Upper lobe of left lung (tissue), 6 donors: ENCODE measurements at regions not wholly inside any gene's neighbourhood (a gene's known extent, or its start where the extent isn't known, plus 50 kb on each side); places are given as distances from the start of the nearest gene placed in this dataset.
"Not testable (repeated sequence)": the region's sequence is repeated elsewhere in the genome, so short reads cannot be mapped to it uniquely, and the experiment has no call there.

ENCODE experiments used
- ATAC-seq, 2 donors: fragments of 200-7000 bp; cut with Tn5 transposase; one replicate each; pipeline ENCODE4 v1.9.1; 2022; ENCODE audit warnings: mild to moderate bottlenecking in 2 of 2, moderate library complexity in 2 of 2; ENCODE audit not compliant: low FRiP score in 2 of 2
- DNase-seq, 2 donors: peaks; one replicate each; pipeline ENCODE4 v3.0.0-alpha.2; 2019 to 2020
- H3K27ac ChIP-seq, 4 donors: fragments of 200-600 bp; sonication (generic); one replicate each; pipeline ENCODE4 v1.5.1; 2016 to 2019
- H3K27me3 ChIP-seq, 4 donors: fragments of 200-600 bp; sonication (generic); one replicate each; pipeline ENCODE4 v1.5.1; 2017 to 2019
- H3K36me3 ChIP-seq, 4 donors: fragments of 200-600 bp; sonication (generic); one replicate each; pipeline ENCODE4 v1.5.1; 2016 to 2019
- H3K4me1 ChIP-seq, 4 donors: fragments of 200-600 bp; sonication (generic); one replicate each; pipeline ENCODE4 v1.5.1; 2018 to 2019
- H3K4me3 ChIP-seq, 4 donors: fragments of 200-600 bp; sonication (generic); one replicate each; pipeline ENCODE4 v1.5.1; 2017 to 2019; ENCODE audit warnings: mild to moderate bottlenecking in 2 of 4, moderate library complexity in 1 of 4
- H3K9me3 ChIP-seq, 4 donors: fragments of 200-600 bp; sonication (generic); one replicate each; pipeline ENCODE4 v1.5.1; 2018 to 2019
- CTCF ChIP-seq, 6 experiments: fragments of 450-650 bp in 4 of 6; fragments of 200-600 bp in 2 of 6; sonication (generic) in 2 of 6; IDR thresholded peaks; one replicate each; pipeline ENCODE4 v1.5.1; 2016 to 2019; ENCODE audit warnings: antibody characterized with exemption in 6 of 6
- EP300 ChIP-seq, 4 donors: sonication (generic); formaldehyde crosslinking; IDR thresholded peaks; one replicate each; pipeline ENCODE4 v1.5.1; 2017; ENCODE audit warnings: antibody characterized with exemption in 4 of 4, control low read depth in 2 of 4
- POLR2A ChIP-seq, 4 donors: fragments of 450-650 bp; IDR thresholded peaks; one replicate each; pipeline ENCODE4 v1.5.1; 2016 to 2017; ENCODE audit warnings: antibody characterized with exemption in 4 of 4, mild to moderate bottlenecking in 2 of 4
- POLR2AphosphoS5 ChIP-seq, 2 donors: sonication (generic); formaldehyde crosslinking; IDR thresholded peaks; one replicate each; pipeline ENCODE4 v1.5.1; 2017; ENCODE audit warnings: antibody characterized with exemption in 2 of 2
- WGBS, 2 donors: methylation state at CpG; one replicate each; pipeline ENCODE4 v1.1.5; 2017 to 2018; 5-methylcytosine and 5-hydroxymethylcytosine counted together
- donor health status: DM: no; HTN: no; CAD: no; lungs with moderate emphysema.
- donor health status: DM: no; HTN: yes; CAD: no; lungs with severe emphysema.

- 30 to 56% methylated on average over 2 of the region's 2 CpGs for WGBS, 2 donors
- no peak for ATAC-seq
- no peak for TF ChIP-seq POLR2A (IDR thresholded peaks at IDR 0.05)
- no peak for TF ChIP-seq EP300 (IDR thresholded peaks at IDR 0.05)
- no peak for TF ChIP-seq CTCF (IDR thresholded peaks at IDR 0.05)
- TF ChIP-seq POLR2AphosphoS5 (IDR thresholded peaks at IDR 0.05): no peak
- peaks cover 0 to 7% (median 0%) of the 10 kb centered on the region in 4 donors for H3K9me3 ChIP-seq
- DNase-seq: no peak
- H3K27me3 ChIP-seq: no peaks in the 10 kb centered on the region
- H3K27ac ChIP-seq: no peak overlapping the region
- no peaks in the 10 kb centered on the region for H3K4me1 ChIP-seq
- H3K36me3 ChIP-seq: no peaks in the 10 kb centered on the region
- H3K4me3 ChIP-seq: no peak overlapping the region
These were observed 228.5 kb upstream of the COBL start for GRCh38 chr7:51545131-51545530.

- ATAC-seq: no peak
- WGBS, 2 donors: 70 to 71% methylated on average over 5 to 7 of the region's 7 CpGs
These were observed 227.4 kb upstream of the COBL start for GRCh38 chr7:51543801-51544553.

GRCh38 chr7:51540906-51541305 lies 224.3 kb upstream of the COBL start:
- not testable (repeated sequence) for H3K27ac ChIP-seq, H3K4me3 ChIP-seq, DNase-seq, H3K36me3 ChIP-seq, H3K4me1 ChIP-seq, H3K27me3 ChIP-seq, ATAC-seq
- peaks cover 0 to 11% (median 1%) of the 10 kb centered on the region in 4 donors for H3K9me3 ChIP-seq
- WGBS, 2 donors: 67 to 80% methylated on average over 2 of the region's 2 CpGs

More at GRCh38 chr7:51543801-51544553, 227.4 kb upstream of the COBL start:
- H3K36me3 ChIP-seq: no peaks in the 10 kb centered on the region
- peaks cover 0 to 7% (median 0%) of the 10 kb centered on the region in 4 donors for H3K9me3 ChIP-seq
- no peaks in the 10 kb centered on the region for H3K27me3 ChIP-seq
- TF ChIP-seq POLR2A (IDR thresholded peaks at IDR 0.05): no peak
- TF ChIP-seq EP300 (IDR thresholded peaks at IDR 0.05): no peak
- no peak for TF ChIP-seq CTCF (IDR thresholded peaks at IDR 0.05)
- no peak for TF ChIP-seq POLR2AphosphoS5 (IDR thresholded peaks at IDR 0.05)
- H3K4me3 ChIP-seq: no peak overlapping the region
- no peaks in the 10 kb centered on the region for H3K4me1 ChIP-seq
- DNase-seq: no peak
- no peak overlapping the region for H3K27ac ChIP-seq

- no peak for DNase-seq
- Histone ChIP-seq H3K4me3 (no peak overlapping the region), H3K36me3 (no peaks in the 10 kb centered on the region), H3K27ac (no peak overlapping the region), H3K4me1 (no peaks in the 10 kb centered on the region), H3K27me3 (no peaks in the 10 kb centered on the region), H3K9me3 (peaks cover 0 to 14% (median 2%) of the 10 kb centered on the region in 4 donors)
- WGBS, 2 donors: 83 to 88% methylated on average over 3 of the region's 3 CpGs
- TF ChIP-seq POLR2A (IDR thresholded peaks at IDR 0.05) (no peak), POLR2AphosphoS5 (IDR thresholded peaks at IDR 0.05) (no peak), EP300 (IDR thresholded peaks at IDR 0.05) (no peak), CTCF (IDR thresholded peaks at IDR 0.05) (no peak)
- ATAC-seq: no peak
These were observed 223.2 kb upstream of the COBL start for GRCh38 chr7:51539840-51540239.

- Histone ChIP-seq H3K27ac (no peak overlapping the region), H3K36me3 (no peaks in the 10 kb centered on the region), H3K27me3 (no peaks in the 10 kb centered on the region), H3K4me1 (no peaks in the 10 kb centered on the region), H3K4me3 (no peak overlapping the region), H3K9me3 (no peaks in the 10 kb centered on the region)
- no peak for TF ChIP-seq POLR2A (IDR thresholded peaks at IDR 0.05)
- TF ChIP-seq CTCF (IDR thresholded peaks at IDR 0.05): no peak
- no peak for TF ChIP-seq EP300 (IDR thresholded peaks at IDR 0.05)
- TF ChIP-seq POLR2AphosphoS5 (IDR thresholded peaks at IDR 0.05): no peak
- ATAC-seq: no peak
- no peak for DNase-seq
- WGBS, 2 donors: 79% methylated on average over 5 of the region's 5 CpGs; no CpG with 5 or more reads in 1 of the 2 donors
These were observed 211.6 kb upstream of the COBL start for GRCh38 chr7:51528172-51528571.
